ENCODE measurements at regions not wholly inside any gene's neighbourhood (a gene's known extent, or its start where the extent isn't known, plus 50 kb on each side); places are given as distances from the start of the nearest gene placed in this dataset.

GRCh38 chr1:39107341-39108290, 81.5 kb downstream of the NDUFS5 start:
- no peak for DNase-seq (ENCODE audit: low spot score)

- DNase-seq (ENCODE audit: low spot score) = no peak
Measured at GRCh38 chr1:39109644-39110043, 83.5 kb downstream of the NDUFS5 start.

GRCh38 chr1:39110325-39110851, 84.2 kb downstream of the NDUFS5 start:
- DNase-seq (ENCODE audit: low spot score) = peak; percentile 82

GRCh38 chr1:39110882-39111281, 84.7 kb downstream of the NDUFS5 start:
- DNase-seq (ENCODE audit: low spot score) = peak; percentile 77

GRCh38 chr1:39113109-39113743, 87.1 kb downstream of the NDUFS5 start:
- DNase-seq (ENCODE audit: low spot score) = no peak

- DNase-seq (ENCODE audit: low spot score) = peak; percentile 63
Measured at GRCh38 chr1:39115271-39116110, 89.0 kb upstream of the MACF1 start.

- DNase-seq (ENCODE audit: low spot score) = no peak
Measured at GRCh38 chr1:39116116-39116607, 88.3 kb upstream of the MACF1 start.

GRCh38 chr1:39116860-39117728, 87.4 kb upstream of the MACF1 start:
- DNase-seq (ENCODE audit: low spot score) = no peak

- DNase-seq (ENCODE audit: low spot score) = no peak
Measured at GRCh38 chr1:39117899-39118450, 86.5 kb upstream of the MACF1 start.

GRCh38 chr1:39122056-39122455, 82.4 kb upstream of the MACF1 start:
- DNase-seq (ENCODE audit: low spot score) = no peak

GRCh38 chr1:39124282-39124681, 80.2 kb upstream of the MACF1 start:
- no peak for DNase-seq (ENCODE audit: low spot score)

GRCh38 chr1:39127513-39127912, 77.0 kb upstream of the MACF1 start:
- DNase-seq (ENCODE audit: low spot score) = no peak

- DNase-seq (ENCODE audit: low spot score) = no peak
Measured at GRCh38 chr1:39128126-39128525, 76.4 kb upstream of the MACF1 start.

- DNase-seq (ENCODE audit: low spot score) = no peak
Measured at GRCh38 chr1:39128959-39129358, 75.5 kb upstream of the MACF1 start.

GRCh38 chr1:39129514-39129913, 75.0 kb upstream of the MACF1 start:
- DNase-seq (ENCODE audit: low spot score) = peak; percentile 40

- DNase-seq (ENCODE audit: low spot score) = no peak
Measured at GRCh38 chr1:39130325-39130724, 74.2 kb upstream of the MACF1 start.

- no peak for DNase-seq (ENCODE audit: low spot score)
Measured at GRCh38 chr1:39131940-39132339, 72.6 kb upstream of the MACF1 start.

GRCh38 chr1:39132505-39133339, 71.8 kb upstream of the MACF1 start:
- no peak for DNase-seq (ENCODE audit: low spot score)

GRCh38 chr1:39133340-39133684, 71.2 kb upstream of the MACF1 start:
- no peak for DNase-seq (ENCODE audit: low spot score)

Measured in AG08395 (cell line).